HG02938 (cell line): ENCODE measurements at regions not wholly inside any gene's neighbourhood (a gene's known extent, or its start where the extent isn't known, plus 50 kb on each side); places are given as distances from the start of the nearest gene placed in this dataset.
"Not testable (repeated sequence)": the region's sequence is repeated elsewhere in the genome, so short reads cannot be mapped to it uniquely, and the experiment has no call there.

Source experiments
- ATAC-seq: cut with Tn5 transposase; IDR thresholded peaks from one replicate; pipeline ENCODE4 v1.9.1; 2021; ENCODE audit warnings: mild to moderate bottlenecking, moderate library complexity; ENCODE audit not compliant: unreplicated experiment

GRCh38 chr4:84028340-84028739 is 470.8 kb downstream of the NKX6-1 start:
- ATAC-seq, result no peak

GRCh38 chr4:84024405-84024804 is 474.7 kb downstream of the NKX6-1 start:
- no peak for ATAC-seq

GRCh38 chr4:84022564-84022963 is 476.5 kb downstream of the NKX6-1 start:
- ATAC-seq, result no peak

- ATAC-seq, result no peak
These were observed 479.5 kb downstream of the NKX6-1 start for GRCh38 chr4:84019626-84020025.

- no peak for ATAC-seq
These were observed 467.1 kb downstream of the GPAT3 start for GRCh38 chr4:84003046-84003445.

GRCh38 chr4:84001876-84002569 is 466.1 kb downstream of the GPAT3 start:
- no peak for ATAC-seq

GRCh38 chr4:83996254-83996653 is 460.3 kb downstream of the GPAT3 start:
- ATAC-seq, result no peak

GRCh38 chr4:83993774-83994173 is 457.9 kb downstream of the GPAT3 start:
- ATAC-seq, result no peak

- ATAC-seq, result no peak
These were observed 453.9 kb downstream of the GPAT3 start for GRCh38 chr4:83989835-83990234.

GRCh38 chr4:83981156-83981555 is 445.2 kb downstream of the GPAT3 start:
- ATAC-seq, result no peak

GRCh38 chr4:83979773-83980172 is 443.9 kb downstream of the GPAT3 start:
- no peak for ATAC-seq

- ATAC-seq, result no peak
These were observed 438.3 kb downstream of the GPAT3 start for GRCh38 chr4:83974111-83974780.

GRCh38 chr4:83964996-83965541 is 429.2 kb downstream of the GPAT3 start:
- no peak for ATAC-seq

- no peak for ATAC-seq
These were observed 426.6 kb downstream of the GPAT3 start for GRCh38 chr4:83962492-83962891.

- no peak for ATAC-seq
These were observed 425.7 kb downstream of the GPAT3 start for GRCh38 chr4:83961575-83961974.

GRCh38 chr4:83959160-83959559 is 423.3 kb downstream of the GPAT3 start:
- ATAC-seq, result no peak

GRCh38 chr4:83947830-83948193 is 411.9 kb downstream of the GPAT3 start:
- ATAC-seq, result no peak

- no peak for ATAC-seq
These were observed 411.4 kb downstream of the GPAT3 start for GRCh38 chr4:83947125-83947829.

GRCh38 chr4:83943691-83944090 is 407.8 kb downstream of the GPAT3 start:
- ATAC-seq, result not testable (repeated sequence)

- ATAC-seq, result no peak
These were observed 397.0 kb downstream of the GPAT3 start for GRCh38 chr4:83932750-83933391.
